Ishikawa (cell line): ENCODE measurements at regions not wholly inside any gene's neighbourhood (a gene's known extent, or its start where the extent isn't known, plus 50 kb on each side); places are given as distances from the start of the nearest gene placed in this dataset.

Experiments used
- CEBPB ChIP-seq: IDR thresholded peaks from 2 replicates; pipeline ENCODE4 v1.6.1; 2012
- CREB1 ChIP-seq: IDR thresholded peaks from 2 replicates; pipeline ENCODE4 v1.6.1; 2012; ENCODE audit warnings: low read depth
- EGR1 ChIP-seq: IDR thresholded peaks from 2 replicates; pipeline ENCODE4 v1.6.1; 2012
- EP300 ChIP-seq: IDR thresholded peaks from 2 replicates; pipeline ENCODE4 v1.6.1; 2012; ENCODE audit warnings: borderline replicate concordance
- FOXM1 ChIP-seq: IDR thresholded peaks from 2 replicates; pipeline ENCODE4 v1.6.1; 2012; ENCODE audit warnings: low read depth, borderline replicate concordance
- NFIC ChIP-seq: IDR thresholded peaks from 2 replicates; pipeline ENCODE4 v1.6.1; 2012
- RAD21 ChIP-seq: IDR thresholded peaks from 2 replicates; pipeline ENCODE4 v1.6.1; 2012; ENCODE audit warnings: low read depth
- REST ChIP-seq: IDR thresholded peaks from 2 replicates; pipeline ENCODE4 v1.6.1; 2012; ENCODE audit warnings: low read depth, mild to moderate bottlenecking
- TAF1 ChIP-seq: IDR thresholded peaks from 2 replicates; pipeline ENCODE4 v1.6.1; 2012; ENCODE audit warnings: low read depth, mild to moderate bottlenecking
- TCF12 ChIP-seq: IDR thresholded peaks from 2 replicates; pipeline ENCODE4 v1.6.1; 2012; ENCODE audit warnings: low read depth
- TEAD4 ChIP-seq: IDR thresholded peaks from 2 replicates; pipeline ENCODE4 v1.6.1; 2012
- YY1 ChIP-seq: IDR thresholded peaks from 2 replicates; pipeline ENCODE4 v1.6.1; 2012; ENCODE audit warnings: low read depth
- ZBTB7A ChIP-seq: IDR thresholded peaks from 2 replicates; pipeline ENCODE4 v1.6.1; 2012; ENCODE audit warnings: low read depth
- TF ChIP-seq, protein P1 (sequence below): IDR thresholded peaks from 2 replicates; pipeline ENCODE4 v1.6.1; 2012
- TF ChIP-seq, protein P2 (sequence below): IDR thresholded peaks from 2 replicates; pipeline ENCODE4 v1.6.1; 2012

DNA sequence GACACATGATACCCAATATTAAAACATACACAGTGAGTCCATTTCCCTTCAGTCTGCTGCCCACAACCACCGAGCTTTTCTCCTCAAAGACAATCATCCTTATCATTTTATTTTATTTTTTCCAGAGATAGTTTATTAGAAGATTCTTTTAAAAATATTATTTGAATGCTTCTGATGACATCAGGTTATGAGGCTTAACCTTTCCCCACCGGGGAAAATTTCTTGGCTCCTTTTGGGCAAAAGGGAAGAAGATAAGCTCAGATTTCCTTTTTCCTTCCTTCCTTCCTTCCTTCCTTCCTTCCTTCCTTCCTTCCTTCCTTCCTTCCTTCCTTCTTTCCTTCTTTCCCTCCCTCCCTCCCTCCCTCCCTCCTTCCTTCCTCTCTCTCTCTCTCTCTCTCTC, 149.5 kb upstream of the CITED2 start:
- TF ChIP-seq EP300 (no peak), EGR1 (no peak), TAF1 (no peak), RAD21 (no peak), CREB1 (no peak), TEAD4 (no peak)
- TF ChIP-seq, protein P1, sequence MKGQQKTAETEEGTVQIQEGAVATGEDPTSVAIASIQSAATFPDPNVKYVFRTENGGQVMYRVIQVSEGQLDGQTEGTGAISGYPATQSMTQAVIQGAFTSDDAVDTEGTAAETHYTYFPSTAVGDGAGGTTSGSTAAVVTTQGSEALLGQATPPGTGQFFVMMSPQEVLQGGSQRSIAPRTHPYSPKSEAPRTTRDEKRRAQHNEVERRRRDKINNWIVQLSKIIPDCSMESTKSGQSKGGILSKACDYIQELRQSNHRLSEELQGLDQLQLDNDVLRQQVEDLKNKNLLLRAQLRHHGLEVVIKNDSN, result no peak

DNA sequence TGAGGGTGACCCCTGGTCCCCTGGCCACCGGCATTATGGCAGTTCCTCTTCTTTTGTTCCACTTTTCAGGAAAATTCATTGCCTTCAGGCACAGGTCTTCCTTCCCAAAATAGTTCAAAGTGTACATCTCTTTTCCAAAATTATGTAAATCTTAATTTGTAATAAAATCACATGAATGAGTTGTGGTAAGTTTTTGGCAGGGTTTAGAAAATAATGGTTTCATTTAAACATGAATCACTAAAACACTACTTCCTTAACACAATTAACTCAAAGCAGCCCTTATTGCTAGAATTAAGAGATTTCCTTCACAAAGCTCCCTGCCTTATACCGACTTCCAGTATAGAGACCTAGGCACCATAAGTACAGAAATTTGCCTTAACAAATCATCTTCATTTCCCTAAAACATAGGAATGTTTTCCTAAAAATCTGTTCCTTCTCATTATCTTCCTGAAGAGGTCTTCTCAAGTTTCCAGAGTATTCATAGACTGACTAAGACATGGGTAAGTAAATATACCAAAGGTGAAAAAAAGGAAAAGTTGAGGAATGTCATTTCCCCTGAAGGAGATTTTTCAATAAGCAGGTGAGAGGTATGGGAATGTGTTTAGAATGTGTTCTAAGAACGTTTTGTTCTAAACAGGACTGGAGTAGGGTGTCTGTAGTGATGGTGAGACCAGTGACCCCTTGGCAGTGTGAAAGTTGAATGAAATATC, 148.2 kb upstream of the CITED2 start:
- no peak for TF ChIP-seq CREB1
- TF ChIP-seq, protein P1, result no peak
- no peak for TF ChIP-seq RAD21
- TF ChIP-seq, protein P2, sequence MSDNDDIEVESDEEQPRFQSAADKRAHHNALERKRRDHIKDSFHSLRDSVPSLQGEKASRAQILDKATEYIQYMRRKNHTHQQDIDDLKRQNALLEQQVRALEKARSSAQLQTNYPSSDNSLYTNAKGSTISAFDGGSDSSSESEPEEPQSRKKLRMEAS, result no peak
- no peak for TF ChIP-seq REST
- no peak for TF ChIP-seq ZBTB7A
- no peak for TF ChIP-seq EP300
- TF ChIP-seq FOXM1, result no peak
- TF ChIP-seq YY1, result no peak
- TF ChIP-seq CEBPB, result no peak
- TF ChIP-seq TAF1, result no peak
- no peak for TF ChIP-seq TCF12

DNA sequence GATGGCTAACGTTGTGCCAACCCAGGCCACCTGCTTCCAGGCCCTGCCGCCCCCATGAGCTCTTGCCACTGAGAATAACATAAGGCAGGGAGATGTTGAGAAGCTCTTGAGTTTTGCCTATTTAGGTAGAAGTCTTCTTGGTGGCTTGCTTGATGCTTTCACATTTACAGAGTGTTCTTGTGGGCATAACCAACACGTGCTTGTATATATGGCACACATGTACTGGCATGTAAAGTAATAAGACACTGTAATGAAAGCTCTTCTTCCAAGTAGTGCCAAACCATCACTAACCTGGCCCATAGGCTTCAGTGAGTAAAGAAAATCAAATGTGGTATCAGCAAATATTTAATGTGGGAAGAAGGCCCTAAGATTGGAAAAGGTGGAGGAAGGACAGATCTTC, 146.9 kb upstream of the CITED2 start:
- no peak for TF ChIP-seq CEBPB
- TF ChIP-seq NFIC, result no peak
- no peak for TF ChIP-seq TCF12
- no peak for TF ChIP-seq RAD21
- no peak for TF ChIP-seq TAF1
- TF ChIP-seq EGR1, result no peak
- TF ChIP-seq ZBTB7A, result no peak
- no peak for TF ChIP-seq FOXM1
- TF ChIP-seq, protein P2, result no peak
- TF ChIP-seq CREB1, result no peak
- TF ChIP-seq TEAD4, result no peak
- no peak for TF ChIP-seq YY1

GRCh38 chr6:139520321-139520768, 145.9 kb upstream of the CITED2 start:
- TF ChIP-seq TEAD4 (no peak), TCF12 (no peak), EP300 (no peak), YY1 (no peak), NFIC (no peak), REST (no peak), CREB1 (no peak)
- TF ChIP-seq, protein P1, result no peak

- TF ChIP-seq, protein P1, result no peak
- TF ChIP-seq NFIC, result no peak
- no peak for TF ChIP-seq REST
- no peak for TF ChIP-seq EP300
- TF ChIP-seq TCF12, result no peak
- TF ChIP-seq EGR1, result no peak
These were observed 145.2 kb upstream of the CITED2 start for GRCh38 chr6:139519571-139520031.
